A549 (cell line): ENCODE measurements at regions not wholly inside any gene's neighbourhood (a gene's known extent, or its start where the extent isn't known, plus 50 kb on each side); places are given as distances from the start of the nearest gene placed in this dataset.
A peak's percentile ranks its signal among the peaks of the same experiment; 100 is the strongest.

Experiments used
- ATAC-seq, 2 experiments: fragments of 200-7000 bp in 1 of 2; fragments of >200 bp in 1 of 2; cut with Nextera tagmentation in 1 of 2; cut with Tn5 transposase in 1 of 2; 3 replicates each; pipeline versions ENCODE4 v1.8.0 to v1.9.1; 2018 to 2020; ENCODE audit warnings: mild to moderate bottlenecking in 1 of 2, moderate library complexity in 1 of 2
- CTCF ChIA-PET: fragments of 300-600 bp; sonication (Branson Sonifier 250); formaldehyde crosslinking; extraction: SDS; loops from one replicate; lab custom pipeline; 2021; ENCODE audit warnings: antibody characterized with exemption, inconsistent platforms; lab: Yijun Ruan, JAX
- POLR2A ChIA-PET: fragments of 350-600 bp; formaldehyde crosslinking; extraction: SDS; loops from one replicate; lab custom pipeline; 2021; ENCODE audit warnings: antibody characterized with exemption, inconsistent platforms; lab: Yijun Ruan, JAX
- DNase-seq, 2 experiments: peaks; one replicate each; pipeline versions ENCODE4 v3.0.0 to v3.0.0-alpha.2; 2011 to 2016; ENCODE audit warnings: low read depth in 1 of 2, low spot score in 1 of 2
- FAIRE-seq: peaks from 2 replicates; lab custom pipeline; 2011; peaks lifted over from hg19 to GRCh38; lab: Jason Lieb, UNC
- H3K27ac ChIP-seq, 2 experiments: fragments of >200 bp; sonication (Bioruptor Twin); formaldehyde crosslinking; 3 replicates each; pipeline ENCODE4 v1.5.1; 2016 to 2017
- H3K4me1 ChIP-seq: fragments of >200 bp; sonication (Bioruptor Twin); formaldehyde crosslinking; 3 replicates; pipeline ENCODE4 v1.6.1; 2016
- H3K4me2 ChIP-seq: fragments of >200 bp; sonication (Bioruptor Twin); formaldehyde crosslinking; 3 replicates; pipeline ENCODE4 v1.6.1; 2016
- H3K4me3 ChIP-seq: fragments of >200 bp; sonication (Bioruptor Twin); formaldehyde crosslinking; 3 replicates; pipeline ENCODE4 v1.5.1; 2016
- H3K9me3 ChIP-seq: fragments of >200 bp; sonication (Bioruptor Twin); formaldehyde crosslinking; 3 replicates; pipeline ENCODE4 v1.6.1; 2016
- CEBPB ChIP-seq, 2 experiments: fragments of >200 bp in 1 of 2; sonication (Bioruptor Twin) in 1 of 2; formaldehyde crosslinking in 1 of 2; IDR thresholded peaks; 2 replicates each; pipeline ENCODE4 v1.6.1; 2012 to 2016
- CHD2 ChIP-seq: fragments of 150-350 bp; IDR thresholded peaks from 2 replicates; pipeline ENCODE4 v1.6.1; 2014; ENCODE audit warnings: low read length; ENCODE audit not compliant: partially characterized antibody
- CHD4 ChIP-seq: fragments of 200-600 bp; sonication (generic); IDR thresholded peaks from 2 replicates; pipeline ENCODE4 v1.6.1; 2016; ENCODE audit warnings: antibody characterized with exemption, mild to moderate bottlenecking, borderline replicate concordance
- HEYL ChIP-seq: fragments of 250-450 bp; sonication (Bioruptor Pico); IDR thresholded peaks from 2 replicates; pipeline ENCODE4 v1.8.0; 2021; ENCODE audit warnings: mild to moderate bottlenecking, moderate library complexity
- MAX ChIP-seq: IDR thresholded peaks from 2 replicates; pipeline ENCODE4 v1.6.1; 2012
- NR3C1 ChIP-seq: fragments of >200 bp; sonication (Bioruptor Twin); formaldehyde crosslinking; IDR thresholded peaks from 3 replicates; pipeline ENCODE4 v1.6.1; 2017
- POLR2AphosphoS2 ChIP-seq: conservative IDR thresholded peaks from 2 replicates; pipeline ENCODE4 v1.6.1; 2012; ENCODE audit warnings: low read length, improper control_type of control experiment, inconsistent platforms
- RARB ChIP-seq: fragments of 250-450 bp; sonication (Bioruptor Pico); IDR thresholded peaks from 2 replicates; pipeline ENCODE4 v1.8.0; 2021; ENCODE audit warnings: mild to moderate bottlenecking, moderate library complexity
- RCOR1 ChIP-seq: fragments of 150-350 bp; IDR thresholded peaks from 2 replicates; pipeline ENCODE4 v1.6.1; 2014; ENCODE audit warnings: antibody characterized with exemption, low read length, low read depth
- RFX5 ChIP-seq: fragments of 450-650 bp; IDR thresholded peaks from 2 replicates; pipeline ENCODE4 v1.7.1; 2014; ENCODE audit warnings: antibody characterized with exemption, mild to moderate bottlenecking, moderate library complexity
- RNF2 ChIP-seq: fragments of 200-600 bp; sonication (generic); IDR thresholded peaks from 2 replicates; pipeline ENCODE4 v1.6.1; 2016; ENCODE audit warnings: low read depth, mild to moderate bottlenecking, antibody characterized with exemption, moderate library complexity, borderline replicate concordance
- SMC3 ChIP-seq: fragments of >200 bp; sonication (Bioruptor Twin); formaldehyde crosslinking; IDR thresholded peaks from 3 replicates; pipeline ENCODE4 v1.6.1; 2018; ENCODE audit warnings: inconsistent platforms
- USF2 ChIP-seq: fragments of 450-650 bp; IDR thresholded peaks from 2 replicates; pipeline ENCODE4 v1.6.1; 2014; ENCODE audit warnings: antibody characterized with exemption
- WGBS: methylation state at CpG from one replicate; pipeline ENCODE4 v1.1.6; 2017; ENCODE audit errors: missing lambda C conversion rate; 5-methylcytosine and 5-hydroxymethylcytosine counted together
- TF ChIP-seq, protein P1 (sequence below): fragments of 250-450 bp; sonication (Bioruptor Pico); IDR thresholded peaks from 2 replicates; pipeline ENCODE4 v1.5.0; 2020; ENCODE audit warnings: low read depth, mild to moderate bottlenecking, moderate library complexity
- TF ChIP-seq, protein P2 (sequence below): fragments of 250-450 bp; sonication (Bioruptor Pico); IDR thresholded peaks from 2 replicates; pipeline ENCODE4 v1.5.0; 2021; ENCODE audit warnings: mild to moderate bottlenecking, moderate library complexity, borderline replicate concordance

DNA sequence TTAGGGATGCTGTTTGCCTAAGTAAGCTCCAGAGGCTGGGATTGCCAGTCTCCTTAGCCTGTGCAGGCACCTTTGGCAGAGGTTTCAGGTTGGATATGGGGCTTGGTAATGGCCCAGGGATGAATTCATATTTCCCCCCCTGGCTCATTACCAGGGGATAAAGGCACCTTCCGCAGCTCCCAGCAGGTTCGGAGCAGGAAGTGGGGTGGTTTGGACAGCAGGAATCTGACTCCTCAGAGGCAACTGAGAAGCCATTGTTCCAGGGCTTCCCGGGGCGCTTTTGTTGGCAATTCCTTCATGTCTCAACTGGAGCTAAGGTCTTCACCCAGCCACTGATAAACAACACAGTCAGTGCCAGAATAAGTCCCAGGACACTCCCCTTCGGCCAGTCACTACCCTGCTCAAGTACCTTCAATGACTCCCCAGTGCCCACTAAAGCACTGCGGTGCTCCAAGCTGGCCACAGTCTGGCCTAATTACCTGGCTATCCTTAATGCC is 85.3 kb upstream of the SLC6A6 start:
- no peak for ATAC-seq
- 74% methylated on average over 6 of the region's 6 CpGs for WGBS
- no peak for DNase-seq
- Histone ChIP-seq H3K9me3 (no peaks in the 10 kb centered on the region), H3K4me2 (no peak overlapping the region), H3K4me3 (no peak overlapping the region), H3K4me1 (no peaks in the 10 kb centered on the region), H3K27ac (no peak overlapping the region)
- FAIRE-seq: no peak
- TF ChIP-seq USF2 (no peak), HEYL (CRISPR knock-in tag) (no peak), RARB (no peak), RNF2 (no peak), CHD2 (no peak), SMC3 (no peak), CHD4 (no peak), CEBPB (IDR thresholded peaks at IDR 0.05) (no peak), RCOR1 (no peak)
- TF ChIP-seq, protein P1, sequence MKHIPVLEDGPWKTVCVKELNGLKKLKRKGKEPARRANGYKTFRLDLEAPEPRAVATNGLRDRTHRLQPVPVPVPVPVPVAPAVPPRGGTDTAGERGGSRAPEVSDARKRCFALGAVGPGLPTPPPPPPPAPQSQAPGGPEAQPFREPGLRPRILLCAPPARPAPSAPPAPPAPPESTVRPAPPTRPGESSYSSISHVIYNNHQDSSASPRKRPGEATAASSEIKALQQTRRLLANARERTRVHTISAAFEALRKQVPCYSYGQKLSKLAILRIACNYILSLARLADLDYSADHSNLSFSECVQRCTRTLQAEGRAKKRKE (CRISPR knock-in tag): no peak
- TF ChIP-seq, protein P2, sequence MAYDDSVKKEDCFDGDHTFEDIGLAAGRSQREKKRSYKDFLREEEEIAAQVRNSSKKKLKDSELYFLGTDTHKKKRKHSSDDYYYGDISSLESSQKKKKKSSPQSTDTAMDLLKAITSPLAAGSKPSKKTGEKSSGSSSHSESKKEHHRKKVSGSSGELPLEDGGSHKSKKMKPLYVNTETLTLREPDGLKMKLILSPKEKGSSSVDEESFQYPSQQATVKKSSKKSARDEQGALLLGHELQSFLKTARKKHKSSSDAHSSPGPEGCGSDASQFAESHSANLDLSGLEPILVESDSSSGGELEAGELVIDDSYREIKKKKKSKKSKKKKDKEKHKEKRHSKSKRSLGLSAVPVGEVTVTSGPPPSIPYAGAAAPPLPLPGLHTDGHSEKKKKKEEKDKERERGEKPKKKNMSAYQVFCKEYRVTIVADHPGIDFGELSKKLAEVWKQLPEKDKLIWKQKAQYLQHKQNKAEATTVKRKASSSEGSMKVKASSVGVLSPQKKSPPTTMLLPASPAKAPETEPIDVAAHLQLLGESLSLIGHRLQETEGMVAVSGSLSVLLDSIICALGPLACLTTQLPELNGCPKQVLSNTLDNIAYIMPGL (CRISPR knock-in tag): no peak
- ChIA-PET POLR2A (no interaction called here), CTCF (interaction anchor here (0.7 to 1.2 kb wide), 3 partner anchors 9 to 151 kb away, joined by 3 to 7 read pairs (median 3); no protein-coding TSS in a partner anchor)

- POLR2A ChIA-PET: no interaction called here
- H3K4me3 ChIP-seq: no peak overlapping the region
- no peaks in the 10 kb centered on the region for H3K4me1 ChIP-seq
- DNase-seq (no peak), FAIRE-seq (no peak), ATAC-seq (no peak)
- H3K27ac ChIP-seq: no peak overlapping the region
- CTCF ChIA-PET: interaction anchor here (1.7 kb wide), 1 partner anchor 149 kb away, joined by 4 read pairs; no protein-coding TSS in a partner anchor
- WGBS: 42% methylated on average over 3 of the region's 3 CpGs
- H3K9me3 ChIP-seq: no peaks in the 10 kb centered on the region
- TF ChIP-seq RFX5 (no peak), POLR2AphosphoS2 (no peak), NR3C1 (no peak), MAX (no peak)
- H3K4me2 ChIP-seq: no peak overlapping the region
Measured at GRCh38 chr3:14318646-14319045, 83.8 kb upstream of the SLC6A6 start.

GRCh38 chr3:14319654-14320182 is 82.7 kb upstream of the SLC6A6 start:
- DNase-seq (peak; percentile 83 to 89), FAIRE-seq (no peak), ATAC-seq (peak; percentile 84 to 99)
- H3K4me3 ChIP-seq: no peak overlapping the region
- peaks cover 3% of the 10 kb centered on the region; the same call in 1 of the 3 replicates for H3K4me1 ChIP-seq
- H3K9me3 ChIP-seq: no peaks in the 10 kb centered on the region
- peak overlapping the region in 1 of 2 experiments; percentile 71; a peak in 4 of 6 replicates for H3K27ac ChIP-seq
- ChIA-PET CTCF (interaction anchor here (1.0 to 1.7 kb wide), 2 partner anchors 59 to 148 kb away, joined by 3 to 4 read pairs; no protein-coding TSS in a partner anchor), POLR2A (no interaction called here)
- peak overlapping the region; percentile 25; the same call in 2 of the 3 replicates for H3K4me2 ChIP-seq
- TF ChIP-seq RNF2: no peak
- TF ChIP-seq USF2: peak; percentile 68
- 44% methylated on average over 3 of the region's 3 CpGs for WGBS
